Body of pancreas (tissue), 4 donors: ENCODE measurements at regions not wholly inside any gene's neighbourhood (a gene's known extent, or its start where the extent isn't known, plus 50 kb on each side); places are given as distances from the start of the nearest gene placed in this dataset.

ENCODE experiments used
- ATAC-seq: fragments of 150-250 bp; one replicate; pipeline ENCODE4 v1.9.1; 2016
- DNase-seq, 4 donors: peaks; one replicate each; pipeline ENCODE4 v3.0.0-alpha.2; 2019
- H3K27ac ChIP-seq, 4 donors: fragments of 200-600 bp; sonication (generic); 1 replicate in 3 of 4; 2 replicates in 1 of 4; pipeline versions ENCODE4 v1.5.1 to v1.6.1; 2016 to 2019; ENCODE audit warnings: mild to moderate bottlenecking in 1 of 4, mixed read lengths in 1 of 4, moderate library complexity in 1 of 4
- H3K27me3 ChIP-seq, 2 donors: fragments of 200-600 bp; sonication (generic); one replicate each; pipeline ENCODE4 v1.6.0; 2016; ENCODE audit warnings: mild to moderate bottlenecking in 1 of 2
- H3K36me3 ChIP-seq, 2 donors: fragments of 200-600 bp; sonication (generic); replicated peaks in 1 of 2; 2 replicates each; pipeline ENCODE4 v1.5.1; 2016; ENCODE audit warnings: low read depth in 2 of 2; ENCODE audit not compliant: insufficient read depth in 1 of 2
- H3K4me1 ChIP-seq: fragments of 200-600 bp; sonication (generic); one replicate; pipeline ENCODE4 v1.6.0; 2016
- H3K4me3 ChIP-seq, 2 donors: fragments of 200-600 bp; sonication (generic); 1 replicate in 1 of 2; 2 replicates in 1 of 2; pipeline ENCODE4 v1.5.1; 2016 to 2019
- H3K9me3 ChIP-seq, 3 donors: fragments of 200-600 bp; sonication (generic); 1 replicate in 2 of 3; 2 replicates in 1 of 3; pipeline ENCODE4 v1.5.1; 2016
- POLR2A ChIP-seq, 3 donors: fragments of 450-650 bp; IDR thresholded peaks; one replicate each; pipeline ENCODE4 v1.6.1; 2016; ENCODE audit warnings: antibody characterized with exemption in 3 of 3, mild to moderate bottlenecking in 2 of 3
- WGBS, 2 donors: methylation state at CpG; one replicate each; pipeline ENCODE4 v1.1.5; 2017; 5-methylcytosine and 5-hydroxymethylcytosine counted together
- intact Hi-C: fragments of 100-400 bp; cut with DNase I; formaldehyde crosslinking; loops from one replicate; pipeline ENCODE4 v1.15.1; 2023
- TF ChIP-seq, protein P1 (sequence below), 7 experiments: fragments of 450-650 bp in 4 of 7; fragments of 200-600 bp in 3 of 7; sonication (generic) in 3 of 7; IDR thresholded peaks; one replicate each; pipeline ENCODE4 v1.5.1; 2016 to 2019; ENCODE audit warnings: antibody characterized with exemption in 7 of 7

DNA sequence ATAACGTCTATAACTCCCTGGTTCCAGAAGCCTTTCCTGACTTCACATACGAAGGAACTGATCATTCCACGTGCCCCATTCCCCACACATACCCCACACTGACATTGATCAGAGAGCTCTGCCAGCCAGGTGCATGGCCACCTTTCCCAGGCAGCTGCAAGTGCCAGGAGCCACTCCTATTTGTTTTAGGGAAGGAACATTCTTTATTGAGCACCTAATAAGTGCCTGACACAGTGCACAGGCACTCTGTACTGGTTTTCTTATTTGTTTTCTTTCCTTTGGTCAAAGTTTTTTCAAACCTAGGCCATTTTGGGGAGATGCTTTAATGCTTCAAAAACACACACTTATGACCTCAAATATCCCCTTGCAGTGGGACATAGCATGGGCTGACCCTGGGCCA, 50.0 kb downstream of the PITPNM2 start:
- Histone ChIP-seq H3K4me3 (no peak overlapping the region), H3K4me1 (no peaks in the 10 kb centered on the region), H3K27ac (no peak overlapping the region), H3K27me3 (no peaks in the 10 kb centered on the region), H3K9me3 (no peaks in the 10 kb centered on the region), H3K36me3 (no peaks in the 10 kb centered on the region)
- WGBS, 2 donors: 89% methylated on average over 3 of the region's 3 CpGs
- DNase-seq (no peak), ATAC-seq (no peak)
- intact Hi-C loops: no loop called here
- no peak for TF ChIP-seq POLR2A (IDR thresholded peaks at IDR 0.05)
- TF ChIP-seq, protein P1, sequence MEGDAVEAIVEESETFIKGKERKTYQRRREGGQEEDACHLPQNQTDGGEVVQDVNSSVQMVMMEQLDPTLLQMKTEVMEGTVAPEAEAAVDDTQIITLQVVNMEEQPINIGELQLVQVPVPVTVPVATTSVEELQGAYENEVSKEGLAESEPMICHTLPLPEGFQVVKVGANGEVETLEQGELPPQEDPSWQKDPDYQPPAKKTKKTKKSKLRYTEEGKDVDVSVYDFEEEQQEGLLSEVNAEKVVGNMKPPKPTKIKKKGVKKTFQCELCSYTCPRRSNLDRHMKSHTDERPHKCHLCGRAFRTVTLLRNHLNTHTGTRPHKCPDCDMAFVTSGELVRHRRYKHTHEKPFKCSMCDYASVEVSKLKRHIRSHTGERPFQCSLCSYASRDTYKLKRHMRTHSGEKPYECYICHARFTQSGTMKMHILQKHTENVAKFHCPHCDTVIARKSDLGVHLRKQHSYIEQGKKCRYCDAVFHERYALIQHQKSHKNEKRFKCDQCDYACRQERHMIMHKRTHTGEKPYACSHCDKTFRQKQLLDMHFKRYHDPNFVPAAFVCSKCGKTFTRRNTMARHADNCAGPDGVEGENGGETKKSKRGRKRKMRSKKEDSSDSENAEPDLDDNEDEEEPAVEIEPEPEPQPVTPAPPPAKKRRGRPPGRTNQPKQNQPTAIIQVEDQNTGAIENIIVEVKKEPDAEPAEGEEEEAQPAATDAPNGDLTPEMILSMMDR (IDR thresholded peaks at IDR 0.05): no peak

DNA sequence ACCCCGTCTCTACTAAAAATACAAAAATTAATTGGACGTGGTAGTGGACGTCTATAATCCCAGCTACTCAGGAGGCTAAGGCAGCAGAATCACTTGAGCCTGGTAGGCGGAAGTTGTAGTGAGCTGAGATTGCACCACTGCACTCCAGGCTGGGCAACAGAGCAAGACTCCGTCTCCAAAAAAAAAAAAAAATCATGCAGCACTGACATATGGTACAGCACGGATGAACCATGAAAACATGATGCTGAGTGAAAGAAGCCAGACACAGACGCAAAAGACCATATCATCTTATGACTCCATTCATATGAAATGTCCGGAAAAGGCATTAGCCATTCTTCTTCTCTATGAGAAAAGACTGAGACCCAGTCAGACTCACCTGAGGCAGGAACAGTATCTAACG, 50.4 kb downstream of the PITPNM2 start:
- 90 to 92% methylated on average over 9 of the region's 9 CpGs for WGBS, 2 donors
- no peak for ATAC-seq
- H3K36me3 ChIP-seq: no peaks in the 10 kb centered on the region
- no peak overlapping the region for H3K4me3 ChIP-seq
- intact Hi-C loops: no loop called here
- no peak for TF ChIP-seq POLR2A (IDR thresholded peaks at IDR 0.05)
- TF ChIP-seq, protein P1 (IDR thresholded peaks at IDR 0.05): no peak
- DNase-seq: no peak
- peaks cover under 1% of the 10 kb centered on the region for H3K4me1 ChIP-seq
- H3K27ac ChIP-seq: no peak overlapping the region
- no peaks in the 10 kb centered on the region for H3K9me3 ChIP-seq
- H3K27me3 ChIP-seq: no peaks in the 10 kb centered on the region

DNA sequence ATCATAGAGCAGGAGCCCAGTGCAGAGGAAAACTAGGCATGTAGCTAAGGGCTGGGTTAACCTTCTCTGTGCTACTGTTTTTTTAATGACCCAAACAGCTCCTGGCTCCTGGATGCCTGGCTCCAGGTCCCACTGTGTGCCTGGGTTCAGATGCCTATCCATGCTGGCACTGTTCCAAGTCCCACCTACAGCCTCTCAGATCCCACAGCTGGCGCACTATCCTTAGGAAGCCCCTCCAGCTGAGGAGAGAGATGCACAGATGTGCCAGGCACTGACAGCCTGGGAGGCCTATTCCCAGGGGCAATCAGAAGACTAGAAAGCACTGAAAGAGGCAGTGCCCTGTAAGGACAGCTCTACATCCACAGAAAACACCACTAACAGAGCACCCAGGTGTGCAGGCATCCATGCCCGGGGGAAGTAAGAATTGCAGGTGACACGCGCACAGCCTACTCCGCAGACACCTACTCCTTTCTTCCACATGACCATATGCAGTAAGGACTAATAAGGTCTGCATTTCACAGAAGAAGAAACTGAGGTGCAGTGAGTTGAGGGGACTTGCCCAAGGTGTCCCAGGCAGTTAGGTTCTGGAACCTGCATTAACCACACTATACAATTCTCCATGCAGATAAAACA, 51.2 kb downstream of the PITPNM2 start:
- H3K4me1 ChIP-seq: peaks cover 9% of the 10 kb centered on the region
- H3K27me3 ChIP-seq: no peaks in the 10 kb centered on the region
- DNase-seq (no peak), ATAC-seq (no peak)
- intact Hi-C loops: no loop called here
- H3K27ac ChIP-seq: no peak overlapping the region
- TF ChIP-seq, protein P1 (IDR thresholded peaks at IDR 0.05): no peak
- TF ChIP-seq POLR2A (IDR thresholded peaks at IDR 0.05): no peak
- no peak overlapping the region for H3K4me3 ChIP-seq
- H3K36me3 ChIP-seq: no peaks in the 10 kb centered on the region
- WGBS, 2 donors: 94 to 97% methylated on average over 5 of the region's 5 CpGs
- H3K9me3 ChIP-seq: no peaks in the 10 kb centered on the region

DNA sequence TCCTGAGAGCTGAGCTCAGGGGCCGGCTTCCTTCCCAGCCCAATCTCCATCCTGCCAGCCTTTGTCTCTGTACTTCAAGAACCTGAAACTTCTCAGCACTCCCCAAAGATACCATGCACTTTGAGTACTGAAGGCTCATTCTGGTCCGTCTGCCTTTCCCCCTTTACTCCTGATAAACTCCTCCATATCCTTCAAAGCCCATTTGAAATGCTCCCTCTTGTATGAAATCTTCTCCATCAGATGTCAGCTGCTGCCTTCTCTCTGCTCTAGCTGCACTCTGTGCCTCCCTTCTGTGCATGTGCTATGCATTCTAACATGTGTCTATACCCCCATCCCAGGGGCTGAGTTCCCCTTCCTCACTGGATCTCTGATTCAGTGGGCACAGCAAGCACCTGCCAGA, 52.1 kb downstream of the PITPNM2 start:
- DNase-seq: no peak
- intact Hi-C loops: no loop called here
- TF ChIP-seq, protein P1 (IDR thresholded peaks at IDR 0.05): no peak
- no peak for TF ChIP-seq POLR2A (IDR thresholded peaks at IDR 0.05)
- Histone ChIP-seq H3K27ac (no peak overlapping the region), H3K9me3 (no peaks in the 10 kb centered on the region), H3K4me1 (peaks cover 16% of the 10 kb centered on the region), H3K4me3 (no peak overlapping the region), H3K36me3 (no peaks in the 10 kb centered on the region), H3K27me3 (no peaks in the 10 kb centered on the region)
- no peak for ATAC-seq
- 68 to 83% methylated on average over 2 of the region's 2 CpGs for WGBS, 2 donors

DNA sequence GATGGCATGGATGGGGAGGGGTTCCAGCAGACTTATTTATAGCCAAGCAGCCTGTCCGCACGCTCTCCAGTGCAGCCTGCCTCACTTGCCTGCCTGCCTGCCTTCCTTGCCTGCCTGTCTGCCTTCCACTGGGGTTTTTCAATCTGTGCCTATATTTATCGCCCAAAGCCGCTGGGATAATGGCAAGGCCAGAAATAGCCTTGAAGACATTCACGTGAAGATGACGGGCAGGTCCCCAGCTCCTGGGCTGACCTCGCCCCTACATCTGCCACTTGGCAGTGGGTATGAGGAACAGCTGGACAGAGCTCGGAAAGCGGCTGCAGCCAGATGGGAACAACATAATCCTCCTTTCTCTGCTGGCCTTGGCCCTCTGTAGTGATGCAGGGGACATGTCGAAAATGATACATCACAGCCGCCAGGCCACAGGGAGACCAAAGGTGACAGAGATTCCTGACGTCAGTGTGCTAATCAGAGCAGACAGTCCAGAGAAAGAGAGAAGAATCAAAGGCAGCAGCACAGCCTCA, 53.3 kb downstream of the PITPNM2 start:
- WGBS, 2 donors: 72 to 84% methylated on average over 12 of the region's 12 CpGs
- TF ChIP-seq POLR2A (IDR thresholded peaks at IDR 0.05): no peak
- TF ChIP-seq, protein P1 (IDR thresholded peaks at IDR 0.05): no peak
- no peaks in the 10 kb centered on the region for H3K9me3 ChIP-seq
- DNase-seq: peak in 3 of 4 donors; percentile 24 to 39 (median 34)
- intact Hi-C loops: no loop called here
- peak overlapping the region in 1 of 4 donors; percentile 12 for H3K27ac ChIP-seq
- no peaks in the 10 kb centered on the region for H3K36me3 ChIP-seq
- ATAC-seq: peak; percentile 36
- no peaks in the 10 kb centered on the region for H3K27me3 ChIP-seq
- H3K4me1 ChIP-seq: peaks cover 16% of the 10 kb centered on the region
- H3K4me3 ChIP-seq: no peak overlapping the region
